GM19467 (cell line): ENCODE measurements at regions not wholly inside any gene's neighbourhood (a gene's known extent, or its start where the extent isn't known, plus 50 kb on each side); places are given as distances from the start of the nearest gene placed in this dataset.

ENCODE experiments used
- ATAC-seq: cut with Tn5 transposase; IDR thresholded peaks from one replicate; pipeline ENCODE4 v1.9.1; 2021; ENCODE audit warnings: mild to moderate bottlenecking, moderate library complexity; ENCODE audit not compliant: unreplicated experiment

GRCh38 chr5:2307631-2308030, 424.9 kb upstream of the IRX4 start:
- ATAC-seq = no peak

GRCh38 chr5:2306711-2307110, 424.0 kb upstream of the IRX4 start:
- ATAC-seq = no peak

GRCh38 chr5:2303431-2304100, 420.8 kb upstream of the IRX4 start:
- ATAC-seq = no peak

- ATAC-seq = no peak
Observed at GRCh38 chr5:2302169-2302568, 419.4 kb upstream of the IRX4 start.

GRCh38 chr5:2300861-2301574, 418.3 kb upstream of the IRX4 start:
- ATAC-seq = no peak

GRCh38 chr5:2300421-2300820, 417.7 kb upstream of the IRX4 start:
- no peak for ATAC-seq

GRCh38 chr5:2299388-2300220, 416.9 kb upstream of the IRX4 start:
- ATAC-seq = no peak

- ATAC-seq = no peak
Observed at GRCh38 chr5:2298781-2299180, 416.1 kb upstream of the IRX4 start.

- no peak for ATAC-seq
Observed at GRCh38 chr5:2297991-2298390, 415.3 kb upstream of the IRX4 start.

GRCh38 chr5:2295476-2295875, 412.8 kb upstream of the IRX4 start:
- ATAC-seq = no peak

GRCh38 chr5:2293906-2294305, 411.2 kb upstream of the IRX4 start:
- no peak for ATAC-seq

GRCh38 chr5:2291146-2291840, 408.6 kb upstream of the IRX4 start:
- ATAC-seq = no peak

- no peak for ATAC-seq
Observed at GRCh38 chr5:2289380-2289779, 406.7 kb upstream of the IRX4 start.

GRCh38 chr5:2288968-2289367, 406.2 kb upstream of the IRX4 start:
- no peak for ATAC-seq

- no peak for ATAC-seq
Observed at GRCh38 chr5:2288466-2288865, 405.7 kb upstream of the IRX4 start.

- ATAC-seq = no peak
Observed at GRCh38 chr5:2286250-2286649, 403.5 kb upstream of the IRX4 start.

- ATAC-seq = no peak
Observed at GRCh38 chr5:2284678-2285077, 402.0 kb upstream of the IRX4 start.

- ATAC-seq = no peak
Observed at GRCh38 chr5:2283481-2284045, 400.8 kb upstream of the IRX4 start.

GRCh38 chr5:2282893-2283292, 400.2 kb upstream of the IRX4 start:
- ATAC-seq = no peak

- ATAC-seq = no peak
Observed at GRCh38 chr5:2282034-2282690, 399.4 kb upstream of the IRX4 start.
